K562 (cell line): ENCODE measurements at regions not wholly inside any gene's neighbourhood (a gene's known extent, or its start where the extent isn't known, plus 50 kb on each side); places are given as distances from the start of the nearest gene placed in this dataset.

ENCODE experiments used
- ATAC-seq: fragments of 200-7000 bp; cut with Tn5 transposase; 3 replicates; pipeline ENCODE4 v1.9.1; 2020; ENCODE audit warnings: moderate library complexity
- BruUV-seq: library from RNA; stranded (reverse); fragments of 400-500 nt; replicated peaks from 2 replicates; lab custom pipeline; 2021; lab: Mats Ljungman, UMichigan
- CTCF ChIA-PET: fragments of 300-600 bp; formaldehyde crosslinking; extraction: SDS; loops from one replicate; lab custom pipeline; 2021; ENCODE audit warnings: low intra/inter-chr PET ratio; lab: Yijun Ruan, JAX
- POLR2A ChIA-PET: fragments of 300-600, 350-650 bp; sonication (Branson Sonifier 250); formaldehyde crosslinking; extraction: SDS; loops from one replicate; lab custom pipeline; 2021; ENCODE audit warnings: antibody characterized with exemption, inconsistent platforms; lab: Yijun Ruan, JAX
- DNase-seq, 4 experiments: peaks; one replicate each; pipeline versions ENCODE4 v3.0.0 to v3.0.0-alpha.2; 2011 to 2018; ENCODE audit warnings: low spot score in 3 of 4, mixed read lengths in 3 of 4; ENCODE audit errors: extremely low read depth in 1 of 4
- FAIRE-seq: peaks from 2 replicates; lab custom pipeline; 2011; peaks lifted over from hg19 to GRCh38; lab: Jason Lieb, UNC
- H2AFZ ChIP-seq: 2 replicates; pipeline ENCODE4 v1.6.0; 2011; ENCODE audit warnings: low read depth, low read length, control low read depth, inconsistent platforms
- H3K27ac ChIP-seq: fragments of 200-600 bp; 3 replicates; pipeline ENCODE4 v1.8.0; 2011; ENCODE audit warnings: low read depth, mild to moderate bottlenecking, control low read depth, inconsistent platforms, low read length, moderate library complexity, mixed read lengths; ENCODE audit errors: extremely low read depth
- H3K27me3 ChIP-seq, 2 experiments: fragments of 300-600 bp in 1 of 2; 2 replicates in 1 of 2; 3 replicates in 1 of 2; pipeline versions ENCODE4 v1.6.0 to v1.8.0; 2011; ENCODE audit warnings: inconsistent platforms in 2 of 2, low read length in 2 of 2, mild to moderate bottlenecking in 1 of 2, mixed read lengths in 1 of 2, moderate library complexity in 1 of 2; ENCODE audit not compliant: control insufficient read depth in 2 of 2, insufficient read depth in 2 of 2
- H3K36me3 ChIP-seq: fragments of 300-600 bp; 3 replicates; pipeline ENCODE4 v1.8.0; 2011; ENCODE audit warnings: mild to moderate bottlenecking, low read length, inconsistent platforms; ENCODE audit not compliant: control insufficient read depth, insufficient read depth
- H3K4me1 ChIP-seq, 2 experiments: fragments of 200-600 bp in 1 of 2; replicated peaks in 1 of 2; 2 replicates in 1 of 2; 3 replicates in 1 of 2; pipeline versions ENCODE4 v1.5.1 to v1.8.0; 2011; ENCODE audit warnings: inconsistent platforms in 2 of 2, low read length in 2 of 2, mild to moderate bottlenecking in 1 of 2, mixed read lengths in 1 of 2, moderate library complexity in 1 of 2; ENCODE audit not compliant: control insufficient read depth in 2 of 2, insufficient read depth in 2 of 2
- H3K4me2 ChIP-seq: 2 replicates; pipeline ENCODE4 v1.6.1; 2011; ENCODE audit warnings: low read length, control low read depth, inconsistent platforms, mixed read lengths; ENCODE audit not compliant: insufficient read depth
- H3K4me3 ChIP-seq: fragments of 200-600 bp; sonication (generic), shearing (Covaris generic); 2 replicates; pipeline ENCODE4 v1.5.1; 2016; ENCODE audit warnings: control low read depth, inconsistent platforms
- H3K79me2 ChIP-seq: fragments of 200-600 bp; 3 replicates; pipeline ENCODE4 v1.8.0; 2011; ENCODE audit warnings: low read length, inconsistent platforms; ENCODE audit not compliant: control insufficient read depth, insufficient read depth
- H3K9ac ChIP-seq, 2 experiments: 2 replicates each; pipeline versions ENCODE4 v1.6.0 to v1.6.1; 2011; ENCODE audit warnings: low read depth in 2 of 2, low read length in 2 of 2, control low read depth in 1 of 2, inconsistent platforms in 1 of 2, mild to moderate bottlenecking in 1 of 2, mixed read lengths in 1 of 2; ENCODE audit not compliant: insufficient read depth in 1 of 2
- H3K9me1 ChIP-seq: one replicate; pipeline ENCODE4 v1.6.0; 2011; ENCODE audit warnings: inconsistent platforms, mild to moderate bottlenecking, low read length, moderate library complexity; ENCODE audit not compliant: control insufficient read depth, insufficient read depth
- H3K9me3 ChIP-seq: replicated peaks from 2 replicates; pipeline ENCODE4 v1.5.1; 2011; ENCODE audit warnings: low read depth, low read length, inconsistent platforms; ENCODE audit not compliant: control insufficient read depth, insufficient read depth
- H4K20me1 ChIP-seq: replicated peaks from 2 replicates; pipeline ENCODE4 v1.6.1; 2011; ENCODE audit warnings: low read length, inconsistent platforms, mixed read lengths; ENCODE audit not compliant: control insufficient read depth, insufficient read depth
- CC2D1A ChIP-seq: fragments of 450-650 bp; IDR thresholded peaks from 2 replicates; pipeline ENCODE4 v1.6.1; 2017; ENCODE audit warnings: mild to moderate bottlenecking
- CXXC5 ChIP-seq: fragments of 250-450 bp; sonication (Bioruptor Pico); IDR thresholded peaks from 2 replicates; pipeline ENCODE4 v1.8.0; 2022; ENCODE audit warnings: inconsistent platforms, mild to moderate bottlenecking, moderate library complexity
- KAT8 ChIP-seq: fragments of 450-650 bp; IDR thresholded peaks from 2 replicates; pipeline ENCODE4 v1.6.1; 2016; ENCODE audit warnings: low read depth, mild to moderate bottlenecking
- KDM2B ChIP-seq: fragments of 250-450 bp; sonication (Bioruptor Pico); IDR thresholded peaks from 2 replicates; pipeline ENCODE4 v1.8.0; 2021; ENCODE audit warnings: mild to moderate bottlenecking, moderate library complexity
- PTRF ChIP-seq: fragments of 450-650 bp; IDR thresholded peaks from 2 replicates; pipeline ENCODE4 v1.6.1; 2016; ENCODE audit warnings: mild to moderate bottlenecking, missing genetic modification characterization, missing compliant biosample characterization
- RBM14 ChIP-seq: fragments of 200-400 bp; formaldehyde crosslinking; IDR thresholded peaks from 2 replicates; pipeline ENCODE4 v1.6.1; 2018; ENCODE audit warnings: low read depth, mild to moderate bottlenecking, low read length, moderate library complexity, borderline replicate concordance; ENCODE audit not compliant: insufficient read depth
- ZNF232 ChIP-seq: sonication (generic); formaldehyde crosslinking; IDR thresholded peaks from 2 replicates; pipeline ENCODE4 v1.8.0; 2022; ENCODE audit warnings: mild to moderate bottlenecking, missing genetic modification reagents
- WGBS: fragments of 100-300 bp; shearing (Covaris generic); methylation state at CpG from one replicate; pipeline ENCODE4 v1.1.6; 2016; ENCODE audit warnings: low coverage, mixed read lengths; ENCODE audit not compliant: insufficient coverage; ENCODE audit errors: missing lambda C conversion rate; 5-methylcytosine and 5-hydroxymethylcytosine counted together
- in situ Hi-C: fragments of 300-500 bp; cut with MboI; formaldehyde crosslinking; loops from 4 replicates; pipeline ENCODE4 v1.15.0; 2018; ENCODE audit warnings: inconsistent platforms, mixed read lengths
- intact Hi-C: fragments of 100-400 bp; cut with micrococcal nuclease; formaldehyde crosslinking; loops from 2 replicates; pipeline ENCODE4 v1.14.2; 2022

GRCh38 chr17:70286391-70286790 lies 117.1 kb downstream of the KCNJ2 start:
- no peaks in the 10 kb centered on the region for H3K9me3 ChIP-seq
- FAIRE-seq (no peak), ATAC-seq (no peak), DNase-seq (no peak)
- no peaks in the 10 kb centered on the region for H3K79me2 ChIP-seq
- no peaks in the 10 kb centered on the region for H4K20me1 ChIP-seq
- in situ Hi-C loops (no loop called here), intact Hi-C loops (no loop called here)
- no peak overlapping the region for H3K4me3 ChIP-seq
- no TSS peak for BruUV-seq
- no peak overlapping the region for H3K4me2 ChIP-seq
- H3K36me3 ChIP-seq, result no peaks in the 10 kb centered on the region
- H3K4me1 ChIP-seq, result no peaks in the 10 kb centered on the region
- no peak overlapping the region for H2AFZ ChIP-seq
- WGBS, result 3% methylated on average over 3 of the region's 3 CpGs
- POLR2A ChIA-PET, result no interaction called here
- no peaks in the 10 kb centered on the region for H3K9me1 ChIP-seq
- CTCF ChIA-PET, result no interaction called here
- TF ChIP-seq RBM14 (no peak), PTRF (tag) (no peak), ZNF232 (no peak), CC2D1A (no peak), KAT8 (no peak), KDM2B (CRISPR knock-in tag) (no peak), CXXC5 (CRISPR knock-in tag) (no peak)
- H3K27ac ChIP-seq, result no peak overlapping the region
- no peaks in the 10 kb centered on the region for H3K27me3 ChIP-seq
- H3K9ac ChIP-seq, result no peak overlapping the region
